NCI-H2107 (cell line): ENCODE measurements at regions not wholly inside any gene's neighbourhood (a gene's known extent, or its start where the extent isn't known, plus 50 kb on each side); places are given as distances from the start of the nearest gene placed in this dataset.

ENCODE experiments used
- DNase-seq: peaks from one replicate; lab custom pipeline; 2025; lab: John Stamatoyannopoulos, UW

GRCh38 chr1:87783315-87783714 is 454.6 kb downstream of the LMO4 start:
- DNase-seq, result no peak

- DNase-seq, result no peak
These were observed 456.7 kb downstream of the LMO4 start for GRCh38 chr1:87785386-87785785.

GRCh38 chr1:87786229-87786628 is 457.5 kb downstream of the LMO4 start:
- no peak for DNase-seq

GRCh38 chr1:87786861-87787545 is 458.3 kb downstream of the LMO4 start:
- DNase-seq, result no peak

DNA sequence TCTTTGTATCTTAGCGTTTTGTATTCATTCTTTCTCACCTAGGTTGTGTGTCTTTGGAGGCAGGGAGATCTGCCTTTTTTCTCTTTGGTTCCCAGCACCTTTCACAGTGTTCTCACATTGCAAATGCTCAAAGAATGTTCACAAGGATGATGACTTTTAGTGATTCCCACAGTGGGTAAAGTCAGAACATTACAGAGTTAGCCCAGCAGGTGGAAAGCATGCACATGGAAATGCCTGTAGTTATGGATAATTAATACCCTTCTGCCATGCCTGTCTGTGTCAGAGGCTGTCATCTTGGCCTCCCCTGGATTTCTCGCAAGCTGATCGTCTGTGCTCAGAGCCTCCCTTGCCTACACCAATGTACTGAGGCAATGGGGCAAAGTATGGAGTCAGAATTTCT is 458.9 kb downstream of the LMO4 start:
- no peak for DNase-seq

DNA sequence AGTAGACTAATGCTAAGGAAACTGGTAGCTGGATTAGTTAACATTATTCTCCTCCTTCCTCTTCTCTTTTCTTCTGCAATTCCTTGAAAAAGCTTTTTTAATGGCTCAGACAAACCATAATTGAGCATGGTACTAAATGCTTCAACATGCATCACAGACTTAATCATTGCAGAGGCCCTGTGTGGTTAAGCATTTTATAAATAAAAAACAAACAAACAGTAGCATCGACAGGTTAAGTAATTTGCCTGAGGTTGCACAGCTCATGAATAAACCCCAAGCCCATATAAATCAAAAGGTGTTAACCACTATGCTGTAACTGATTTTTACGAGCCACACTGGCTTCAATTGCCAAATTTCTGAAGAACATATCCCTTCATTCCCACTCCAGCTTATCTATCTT is 462.1 kb downstream of the LMO4 start:
- DNase-seq, result no peak

GRCh38 chr1:87791931-87792740 is 463.5 kb downstream of the LMO4 start:
- DNase-seq, result no peak

DNA sequence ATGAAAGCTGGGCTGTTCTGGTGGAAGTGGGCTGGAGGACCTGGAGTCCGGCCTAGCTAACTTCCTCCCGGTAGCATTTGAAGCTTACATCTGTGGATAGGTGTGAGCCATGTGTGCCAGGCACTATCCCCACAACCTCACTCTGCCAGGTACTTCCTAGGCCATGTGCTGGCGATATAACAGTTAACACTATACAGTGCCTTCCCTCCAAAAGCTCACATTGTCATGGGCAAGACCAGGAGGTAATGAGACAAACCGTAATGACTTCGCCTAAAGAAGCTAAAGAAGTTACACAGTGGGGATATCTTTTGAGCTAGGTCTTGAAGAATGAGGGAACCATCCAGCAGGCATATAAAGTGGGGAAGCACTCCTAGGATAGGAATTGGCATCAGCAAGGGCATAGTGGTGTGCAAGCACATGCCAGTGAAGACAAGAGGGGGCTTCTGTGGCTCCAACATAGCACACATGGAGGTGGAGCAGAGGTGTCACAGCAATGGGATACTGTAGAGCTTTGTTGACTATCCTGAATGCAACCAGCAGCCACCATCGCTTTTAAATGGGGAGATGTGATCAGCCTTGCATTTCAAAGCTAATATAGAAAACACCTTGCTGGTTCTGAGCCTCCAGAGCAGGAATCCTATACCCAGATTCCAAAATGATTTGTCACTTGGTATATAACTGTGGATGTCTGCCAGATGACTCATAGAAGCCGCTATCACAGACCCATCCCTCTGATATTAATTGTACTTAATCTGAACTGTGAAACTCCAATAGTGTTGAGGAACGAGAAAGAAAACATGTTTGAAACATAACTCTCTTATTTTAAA is 466.3 kb downstream of the LMO4 start:
- DNase-seq, result no peak

GRCh38 chr1:87795615-87796337 is 467.1 kb downstream of the LMO4 start:
- DNase-seq, result no peak

GRCh38 chr1:87796471-87796901 is 467.8 kb downstream of the LMO4 start:
- DNase-seq, result no peak

GRCh38 chr1:87799451-87799850 is 470.8 kb downstream of the LMO4 start:
- DNase-seq, result no peak

- no peak for DNase-seq
These were observed 471.3 kb downstream of the LMO4 start for GRCh38 chr1:87800006-87800405.

- no peak for DNase-seq
These were observed 474.7 kb downstream of the LMO4 start for GRCh38 chr1:87803375-87803774.

DNA sequence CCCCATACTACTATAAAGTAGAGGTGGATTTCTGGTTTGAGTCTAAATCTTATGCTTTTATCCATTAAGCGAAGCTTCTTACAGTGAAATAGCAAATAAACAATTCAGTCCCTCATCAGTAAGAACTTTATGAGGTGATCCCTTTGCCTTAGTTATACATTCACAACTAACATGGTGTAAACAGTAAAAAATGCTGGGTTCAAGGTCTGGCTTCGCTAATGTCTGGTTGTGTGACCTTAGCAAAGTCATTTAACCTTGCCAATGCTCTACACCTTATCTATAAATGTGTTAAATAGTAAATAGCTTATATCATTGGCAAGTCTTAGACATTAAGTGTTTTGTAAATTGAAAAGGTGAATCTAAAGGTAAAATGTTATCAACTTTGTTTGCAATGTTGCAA is 475.4 kb downstream of the LMO4 start:
- no peak for DNase-seq

GRCh38 chr1:87805666-87806378 is 477.1 kb downstream of the LMO4 start:
- no peak for DNase-seq

DNA sequence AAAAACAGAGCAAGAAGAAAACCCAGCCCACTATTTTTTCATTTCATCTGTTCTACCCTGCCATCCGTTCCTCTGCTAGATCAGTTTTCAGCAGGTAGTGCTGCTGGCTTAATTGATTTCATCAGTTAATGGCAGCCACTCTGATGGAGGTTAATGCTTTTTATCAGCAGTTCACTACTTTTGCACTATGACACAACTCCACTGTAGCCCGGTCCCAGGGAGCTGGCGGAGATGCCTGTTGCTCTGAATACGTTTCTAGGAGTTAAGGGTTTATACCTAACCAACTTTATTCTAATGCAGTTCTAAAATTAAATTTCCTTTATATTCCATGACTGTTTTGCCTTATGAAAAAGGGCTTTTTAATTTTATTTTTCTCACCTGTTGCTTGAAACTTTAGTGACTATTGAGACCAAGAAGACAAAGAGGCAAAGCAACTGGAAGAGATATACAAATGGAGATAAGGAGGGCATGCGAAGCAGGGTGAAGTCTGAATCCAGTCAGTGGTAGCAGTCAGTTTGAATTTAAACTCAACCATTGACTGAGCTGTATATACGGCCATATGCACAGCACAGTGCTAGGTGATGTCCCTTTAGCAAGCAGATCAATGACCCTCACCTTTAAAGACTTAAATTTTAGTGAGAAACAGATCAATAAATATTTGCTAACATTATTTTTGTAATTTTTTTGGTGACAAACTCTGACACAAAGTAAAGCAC is 477.9 kb downstream of the LMO4 start:
- DNase-seq, result no peak

GRCh38 chr1:87810166-87810565 is 481.5 kb downstream of the LMO4 start:
- no peak for DNase-seq

DNA sequence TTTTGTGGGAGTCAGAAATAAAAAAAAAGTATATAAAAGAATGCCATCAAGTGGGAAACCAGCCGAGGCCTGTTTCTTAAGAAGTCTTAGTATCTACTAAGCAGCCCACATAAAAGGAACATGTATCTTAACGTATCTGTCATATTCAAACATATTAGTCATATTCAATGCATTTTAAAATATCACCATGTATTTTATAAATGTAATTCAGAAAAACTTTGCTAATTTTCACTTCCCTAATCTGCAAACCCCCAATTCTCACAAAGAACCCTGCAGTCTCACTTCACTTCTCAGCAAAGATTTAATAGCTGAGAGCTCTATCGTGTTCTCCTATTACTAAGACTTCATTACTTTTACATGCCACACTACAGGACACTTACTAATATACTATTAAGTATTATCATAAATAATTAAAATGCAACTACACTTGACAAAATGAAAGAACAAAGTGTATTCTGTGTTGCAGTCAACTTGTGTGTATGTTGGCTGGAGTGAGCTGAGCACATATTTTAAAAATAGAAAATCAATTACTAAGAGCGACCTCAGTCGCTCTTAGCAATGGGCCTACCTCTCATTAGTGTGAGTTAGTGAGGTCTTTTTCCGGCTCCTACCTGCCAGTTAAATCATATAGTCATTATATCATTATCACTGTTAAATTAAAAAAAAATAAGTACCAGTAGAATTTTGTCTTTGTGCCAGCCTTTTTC is 484.3 kb downstream of the LMO4 start:
- no peak for DNase-seq

DNA sequence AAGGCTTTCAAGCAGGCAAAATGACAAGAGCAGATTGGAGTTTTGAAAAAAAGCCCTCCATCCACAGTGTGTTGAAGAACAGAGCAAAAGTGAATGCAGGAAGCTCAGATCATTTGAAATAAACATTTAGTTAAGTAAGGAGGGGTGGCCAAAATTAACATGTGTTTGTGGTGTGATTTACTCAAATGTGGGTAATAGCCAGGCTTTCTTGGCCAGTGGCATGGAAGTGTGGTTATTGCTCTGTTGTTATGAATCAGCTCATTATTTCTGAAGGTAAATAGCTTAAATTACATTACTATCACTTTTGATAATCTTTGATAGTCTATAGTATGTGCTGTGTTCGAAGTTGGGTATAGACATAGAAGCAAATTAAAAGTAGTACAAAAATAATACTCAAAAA is 485.9 kb downstream of the LMO4 start:
- no peak for DNase-seq

GRCh38 chr1:87816646-87817045 is 488.0 kb downstream of the LMO4 start:
- no peak for DNase-seq
